K562 (cell line): ENCODE measurements at regions not wholly inside any gene's neighbourhood (a gene's known extent, or its start where the extent isn't known, plus 50 kb on each side); places are given as distances from the start of the nearest gene placed in this dataset.

Source experiments
- CTCF ChIP-seq, 3 experiments: IDR thresholded peaks in 2 of 3; conservative IDR thresholded peaks in 1 of 3; 2 replicates each; pipeline ENCODE4 v1.5.1; 2011 to 2012; ENCODE audit warnings: low read length in 3 of 3, mild to moderate bottlenecking in 3 of 3, control low read depth in 2 of 3, improper control_type of control experiment in 1 of 3, inconsistent platforms in 1 of 3, low read depth in 1 of 3, mixed read lengths in 1 of 3, moderate library complexity in 1 of 3; ENCODE audit not compliant: insufficient read depth in 2 of 3
- EZH2 ChIP-seq: IDR thresholded peaks from 2 replicates; pipeline ENCODE4 v1.6.1; 2012; ENCODE audit warnings: low read depth, mild to moderate bottlenecking, inconsistent platforms, low read length, borderline replicate concordance
- HEY1 ChIP-seq: fragments of 250-450 bp; sonication (Bioruptor Pico); IDR thresholded peaks from 2 replicates; pipeline ENCODE4 v1.5.0; 2020; ENCODE audit warnings: mild to moderate bottlenecking, moderate library complexity, borderline replicate concordance
- MLX ChIP-seq, 2 experiments: fragments of 450-650 bp in 1 of 2; sonication (generic) in 1 of 2; formaldehyde crosslinking; conservative IDR thresholded peaks; 2 replicates each; pipeline versions ENCODE4 v1.4.0 to v1.8.1; 2020 to 2022; ENCODE audit warnings: mild to moderate bottlenecking in 1 of 2, missing genetic modification reagents in 1 of 2

GRCh38 chr5:9861666-9862256 lies 231.6 kb upstream of the TAS2R1 start:
- TF ChIP-seq EZH2 (no peak), MLX (CRISPR knock-in tag; conservative IDR thresholded peaks at IDR 0.05) (no peak), CTCF (IDR thresholded peaks at IDR 0.05 in 2 of 3, conservative IDR thresholded peaks at IDR 0.05 in 1 of 3; ENCODE audit: insufficient read depth in 2 of 3, low read depth in 1 of 3, low read length in 3 of 3) (no peak), HEY1 (CRISPR knock-in tag) (no peak)
